Activated CD4-positive, alpha-beta T cell treated with anti-CD3 and anti-CD28 coated beads, Interleukin-2, amount 10 ng/mL, durations not matched to agents 7 days and 5 days (primary cell): ENCODE measurements at regions not wholly inside any gene's neighbourhood (a gene's known extent, or its start where the extent isn't known, plus 50 kb on each side); places are given as distances from the start of the nearest gene placed in this dataset.
"Not testable (repeated sequence)": the region's sequence is repeated elsewhere in the genome, so short reads cannot be mapped to it uniquely, and the experiment has no call there.

Experiments used
- CTCF ChIA-PET: fragments of 350-600 bp; sonication (Branson Sonifier 250); formaldehyde crosslinking; loops from one replicate; lab custom pipeline; 2021; ENCODE audit warnings: antibody characterized with exemption; lab: Charles Lee
- POLR2A ChIA-PET: fragments of 350-600 bp; sonication (Branson Sonifier 250); formaldehyde crosslinking; loops from one replicate; lab custom pipeline; 2021; ENCODE audit warnings: antibody characterized with exemption; lab: Charles Lee
- DNase-seq: peaks from one replicate; pipeline ENCODE4 v3.0.0-alpha.2; 2020
- H3K27ac Mint-ChIP-seq: one replicate; pipeline ENCODE4 v1.8.0; 2021; ENCODE audit warnings: mild to moderate bottlenecking, moderate library complexity, mixed read lengths
- H3K27me3 Mint-ChIP-seq: one replicate; pipeline ENCODE4 v1.8.0; 2021; ENCODE audit warnings: mixed read lengths
- H3K36me3 Mint-ChIP-seq: one replicate; pipeline ENCODE4 v1.8.0; 2021; ENCODE audit warnings: low read depth, mixed read lengths
- H3K4me1 Mint-ChIP-seq: one replicate; pipeline ENCODE4 v1.8.0; 2021; ENCODE audit warnings: mixed read lengths
- H3K4me3 Mint-ChIP-seq: one replicate; pipeline ENCODE4 v1.8.0; 2021; ENCODE audit warnings: mild to moderate bottlenecking, moderate library complexity, mixed read lengths
- H3K9me3 Mint-ChIP-seq: one replicate; pipeline ENCODE4 v1.8.0; 2021; ENCODE audit warnings: mixed read lengths

DNA sequence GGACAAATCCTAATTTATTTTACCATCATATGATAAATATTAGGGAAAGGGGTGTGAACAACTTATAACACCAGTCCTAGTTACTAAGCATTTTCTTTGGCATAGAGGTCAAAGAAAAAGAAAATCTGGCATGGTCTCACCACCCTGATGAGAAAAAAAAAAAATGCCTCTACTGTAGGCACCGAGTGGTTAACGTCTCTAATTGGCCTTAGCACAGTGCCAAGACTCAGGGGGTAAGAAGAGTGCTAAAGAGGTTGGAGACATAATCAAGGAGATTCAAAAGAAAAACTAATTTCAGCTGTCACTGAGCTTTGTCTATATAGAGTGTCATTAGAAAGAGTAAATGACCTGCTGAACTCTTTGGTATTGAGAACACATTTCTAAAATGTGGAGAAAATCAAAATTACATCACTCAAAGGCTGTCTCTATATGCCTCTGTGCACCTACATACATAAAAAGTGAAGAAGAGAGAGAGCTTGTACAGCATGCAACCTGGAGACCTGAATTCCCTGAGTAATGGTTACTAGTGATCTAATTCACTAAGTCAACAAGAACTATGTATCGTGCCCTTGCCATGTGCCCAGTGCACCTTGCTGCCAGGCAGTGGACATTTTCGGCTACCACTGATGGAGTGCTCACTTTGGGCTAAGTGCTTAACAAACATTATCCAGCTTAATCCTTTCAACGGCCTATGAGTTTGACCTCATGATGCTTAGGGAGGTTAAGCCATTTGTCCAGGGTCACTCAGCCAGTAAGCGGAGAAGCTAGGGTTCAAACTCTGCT, 113.8 kb upstream of the G2E3 start:
- ChIA-PET CTCF (no interaction called here), POLR2A (no interaction called here)
- no peak for DNase-seq
- Mint-ChIP-seq H3K9me3 (no peaks in the 10 kb centered on the region), H3K27me3 (peaks cover 20% of the 10 kb centered on the region), H3K27ac (no peak overlapping the region), H3K4me3 (no peak overlapping the region), H3K36me3 (no peaks in the 10 kb centered on the region), H3K4me1 (no peaks in the 10 kb centered on the region)

- no peak overlapping the region for H3K27ac Mint-ChIP-seq
- H3K36me3 Mint-ChIP-seq: no peaks in the 10 kb centered on the region
- no peak for DNase-seq
- no peak overlapping the region for H3K4me3 Mint-ChIP-seq
- ChIA-PET CTCF (no interaction called here), POLR2A (no interaction called here)
- H3K9me3 Mint-ChIP-seq: no peaks in the 10 kb centered on the region
- no peaks in the 10 kb centered on the region for H3K4me1 Mint-ChIP-seq
- peaks cover 20% of the 10 kb centered on the region for H3K27me3 Mint-ChIP-seq
These were observed 113.1 kb upstream of the G2E3 start for GRCh38 chr14:30445852-30446251.

DNA sequence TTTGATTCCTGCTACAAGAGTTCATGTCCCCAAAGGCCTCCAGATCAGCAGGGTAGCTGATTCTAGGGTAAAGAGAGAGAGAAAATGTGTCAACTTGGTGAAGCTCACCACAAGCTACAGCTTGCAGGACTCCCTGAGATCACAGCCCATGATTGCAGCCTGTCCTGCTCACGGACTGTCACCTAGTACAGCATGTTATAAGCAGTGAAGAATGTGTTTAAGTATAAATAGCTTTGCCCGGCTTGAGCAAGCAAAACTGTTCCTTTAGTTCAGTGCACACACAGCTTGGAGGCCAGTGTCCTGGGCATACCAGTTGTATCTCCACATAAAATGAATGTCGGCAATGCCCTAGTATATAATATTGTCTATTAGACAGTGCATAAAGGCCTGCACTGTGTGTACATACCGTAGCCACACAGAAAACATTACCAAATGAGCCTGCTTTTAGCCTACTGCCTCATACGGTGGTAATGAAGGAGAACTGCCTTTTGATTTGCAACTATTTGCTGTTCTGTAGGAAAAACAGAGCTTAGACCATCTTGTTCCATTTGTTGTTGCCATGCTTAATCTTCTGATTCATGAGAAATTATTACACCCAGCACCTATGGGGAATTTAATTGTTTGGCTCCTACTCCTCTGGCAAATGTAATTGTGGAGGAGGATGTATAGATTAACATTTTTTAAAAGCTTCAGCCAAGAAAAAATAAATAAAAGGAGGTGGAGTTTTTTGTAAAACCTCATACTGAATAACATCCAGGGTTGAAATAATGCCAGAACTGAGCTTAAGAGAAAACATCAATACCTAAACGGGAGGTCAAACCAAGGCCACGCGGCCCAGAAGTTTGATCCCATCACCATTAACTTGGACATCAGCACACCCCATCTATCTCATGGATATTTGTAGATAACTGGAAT, 108.1 kb upstream of the G2E3 start:
- DNase-seq: no peak
- POLR2A ChIA-PET: no interaction called here
- no peak overlapping the region for H3K4me3 Mint-ChIP-seq
- no peak overlapping the region for H3K27ac Mint-ChIP-seq
- no peaks in the 10 kb centered on the region for H3K9me3 Mint-ChIP-seq
- CTCF ChIA-PET: no interaction called here
- H3K27me3 Mint-ChIP-seq: peaks cover 3% of the 10 kb centered on the region
- H3K4me1 Mint-ChIP-seq: no peaks in the 10 kb centered on the region
- no peaks in the 10 kb centered on the region for H3K36me3 Mint-ChIP-seq

GRCh38 chr14:30456296-30456695, 102.7 kb upstream of the G2E3 start:
- H3K27ac Mint-ChIP-seq: no peak overlapping the region
- peaks cover 2% of the 10 kb centered on the region for H3K27me3 Mint-ChIP-seq
- no peaks in the 10 kb centered on the region for H3K36me3 Mint-ChIP-seq
- no peak overlapping the region for H3K4me3 Mint-ChIP-seq
- CTCF ChIA-PET: no interaction called here
- DNase-seq: no peak
- H3K9me3 Mint-ChIP-seq: no peaks in the 10 kb centered on the region
- H3K4me1 Mint-ChIP-seq: no peaks in the 10 kb centered on the region
- POLR2A ChIA-PET: no interaction called here

- no peaks in the 10 kb centered on the region for H3K9me3 Mint-ChIP-seq
- DNase-seq: no peak
- no peak overlapping the region for H3K4me3 Mint-ChIP-seq
- CTCF ChIA-PET: no interaction called here
- no peaks in the 10 kb centered on the region for H3K4me1 Mint-ChIP-seq
- peaks cover 12% of the 10 kb centered on the region for H3K27me3 Mint-ChIP-seq
- H3K36me3 Mint-ChIP-seq: no peaks in the 10 kb centered on the region
- POLR2A ChIA-PET: no interaction called here
- no peak overlapping the region for H3K27ac Mint-ChIP-seq
These were observed 96.6 kb upstream of the G2E3 start for GRCh38 chr14:30462358-30462757.

- Mint-ChIP-seq H3K9me3 (no peaks in the 10 kb centered on the region), H3K4me3 (no peak overlapping the region), H3K4me1 (no peaks in the 10 kb centered on the region), H3K27ac (no peak overlapping the region), H3K27me3 (peaks cover 12% of the 10 kb centered on the region), H3K36me3 (no peaks in the 10 kb centered on the region)
- POLR2A ChIA-PET: no interaction called here
- CTCF ChIA-PET: no interaction called here
- DNase-seq: no peak
These were observed 94.5 kb upstream of the G2E3 start for GRCh38 chr14:30464481-30464880.

- DNase-seq: no peak
- Mint-ChIP-seq H3K27ac (no peak overlapping the region), H3K36me3 (no peaks in the 10 kb centered on the region), H3K27me3 (peaks cover 5% of the 10 kb centered on the region), H3K9me3 (no peaks in the 10 kb centered on the region), H3K4me3 (no peak overlapping the region), H3K4me1 (no peaks in the 10 kb centered on the region)
- ChIA-PET CTCF (no interaction called here), POLR2A (no interaction called here)
These were observed 90.6 kb upstream of the G2E3 start for GRCh38 chr14:30468354-30468753.

- no peaks in the 10 kb centered on the region for H3K9me3 Mint-ChIP-seq
- DNase-seq: no peak
- no peaks in the 10 kb centered on the region for H3K4me1 Mint-ChIP-seq
- ChIA-PET POLR2A (no interaction called here), CTCF (no interaction called here)
- H3K36me3 Mint-ChIP-seq: no peaks in the 10 kb centered on the region
- H3K27me3 Mint-ChIP-seq: no peaks in the 10 kb centered on the region
- no peak overlapping the region for H3K27ac Mint-ChIP-seq
- H3K4me3 Mint-ChIP-seq: no peak overlapping the region
These were observed 87.0 kb upstream of the G2E3 start for GRCh38 chr14:30471980-30472379.

- DNase-seq, H3K9me3 Mint-ChIP-seq, CTCF ChIA-PET, H3K4me3 Mint-ChIP-seq, H3K4me1 Mint-ChIP-seq, POLR2A ChIA-PET, H3K27me3 Mint-ChIP-seq, H3K27ac Mint-ChIP-seq, H3K36me3 Mint-ChIP-seq: not testable (repeated sequence)
These were observed 84.9 kb upstream of the G2E3 start for GRCh38 chr14:30473846-30474696.

DNA sequence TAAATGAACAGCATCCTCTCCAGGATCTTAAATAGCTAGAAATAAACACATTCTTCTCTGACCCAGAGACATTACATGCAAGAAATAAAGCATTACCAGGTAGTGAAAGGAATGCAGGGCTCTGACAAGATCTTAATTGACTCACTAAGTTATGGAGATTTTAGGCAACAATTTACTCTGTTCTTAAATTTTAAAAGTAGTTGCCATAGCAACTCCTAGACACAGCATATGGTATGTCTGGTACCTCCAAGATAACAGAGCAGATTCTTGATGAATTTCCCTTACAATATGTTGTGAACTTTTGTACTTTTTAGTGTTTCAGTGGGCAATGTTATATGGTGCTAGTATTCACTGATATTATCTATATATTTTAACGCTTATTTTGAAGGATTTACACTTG, 76.7 kb upstream of the G2E3 start:
- POLR2A ChIA-PET: no interaction called here
- H3K27ac Mint-ChIP-seq: no peak overlapping the region

GRCh38 chr14:30484201-30484600, 74.8 kb upstream of the G2E3 start:
- Mint-ChIP-seq H3K36me3 (no peaks in the 10 kb centered on the region), H3K4me3 (no peak overlapping the region), H3K4me1 (no peaks in the 10 kb centered on the region), H3K27me3 (peaks cover 18% of the 10 kb centered on the region), H3K27ac (no peak overlapping the region), H3K9me3 (no peaks in the 10 kb centered on the region)
- no peak for DNase-seq
- CTCF ChIA-PET: no interaction called here
- POLR2A ChIA-PET: no interaction called here

More for the DNA sequence above, 76.7 kb upstream of the G2E3 start:
- CTCF ChIA-PET: no interaction called here
- peaks cover 18% of the 10 kb centered on the region for H3K27me3 Mint-ChIP-seq
- H3K9me3 Mint-ChIP-seq: no peaks in the 10 kb centered on the region
- no peaks in the 10 kb centered on the region for H3K4me1 Mint-ChIP-seq
- H3K36me3 Mint-ChIP-seq: no peaks in the 10 kb centered on the region
- no peak overlapping the region for H3K4me3 Mint-ChIP-seq
- DNase-seq: no peak

DNA sequence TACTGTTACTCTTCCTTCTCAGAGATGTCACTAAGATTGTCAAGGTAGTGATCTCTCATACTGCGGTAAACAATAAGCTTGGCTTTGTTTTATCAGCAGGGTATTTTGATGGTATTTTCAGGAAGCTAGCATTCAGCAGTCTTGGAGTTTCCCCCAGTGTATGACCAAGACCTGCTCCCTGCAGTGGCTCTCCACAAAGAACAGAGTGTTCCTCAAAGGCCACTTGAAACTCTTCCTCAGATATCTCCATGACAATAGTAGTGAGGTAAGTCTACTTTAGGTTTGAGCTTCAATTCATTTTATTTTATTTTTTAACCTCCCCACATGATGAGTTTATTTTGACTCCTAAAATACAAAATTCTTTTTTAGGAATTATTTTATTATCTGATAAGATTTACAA, 74.0 kb upstream of the G2E3 start:
- no peak overlapping the region for H3K4me3 Mint-ChIP-seq
- POLR2A ChIA-PET: no interaction called here
- no peaks in the 10 kb centered on the region for H3K9me3 Mint-ChIP-seq
- no peak overlapping the region for H3K27ac Mint-ChIP-seq
- DNase-seq: no peak
- no peaks in the 10 kb centered on the region for H3K4me1 Mint-ChIP-seq
- H3K27me3 Mint-ChIP-seq: peaks cover 21% of the 10 kb centered on the region
- CTCF ChIA-PET: interaction anchor here (0.6 kb wide), 1 partner anchor 1973 kb away, joined by 3 read pairs; no protein-coding TSS in a partner anchor
- no peaks in the 10 kb centered on the region for H3K36me3 Mint-ChIP-seq

DNA sequence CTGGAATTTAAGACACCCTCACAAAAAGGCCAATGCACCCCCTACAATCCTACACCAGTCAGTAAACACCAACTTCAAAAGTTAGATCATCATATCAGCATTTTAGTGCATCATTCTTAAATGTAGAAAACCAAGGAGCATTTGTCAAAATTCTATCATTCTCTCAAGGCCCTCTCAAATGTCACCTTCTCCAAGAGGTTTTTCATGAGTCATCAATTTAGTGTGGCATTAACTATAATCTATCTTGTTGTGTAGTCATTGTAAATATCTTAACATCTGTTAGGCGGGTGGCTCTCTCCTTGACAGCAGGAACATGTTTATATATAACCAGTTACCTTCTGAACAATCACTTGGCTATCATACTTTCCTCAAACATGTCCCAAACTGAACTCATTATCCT, 62.1 kb upstream of the G2E3 start:
- Mint-ChIP-seq H3K27ac (no peak overlapping the region), H3K9me3 (no peaks in the 10 kb centered on the region), H3K4me1 (no peaks in the 10 kb centered on the region), H3K27me3 (peaks cover 9% of the 10 kb centered on the region), H3K36me3 (no peaks in the 10 kb centered on the region), H3K4me3 (no peak overlapping the region)
- ChIA-PET CTCF (no interaction called here), POLR2A (no interaction called here)
- no peak for DNase-seq
